SH-SY5Y (cell line): ENCODE measurements at regions not wholly inside any gene's neighbourhood (a gene's known extent, or its start where the extent isn't known, plus 50 kb on each side); places are given as distances from the start of the nearest gene placed in this dataset.

ENCODE experiments used
- GATA2 ChIP-seq: IDR thresholded peaks from 2 replicates; pipeline ENCODE4 v1.6.1; 2011; ENCODE audit warnings: mild to moderate bottlenecking, low read depth, low read length
- GATA3 ChIP-seq: IDR thresholded peaks from 2 replicates; pipeline ENCODE4 v1.6.1; 2011; ENCODE audit warnings: low read depth, mild to moderate bottlenecking, low read length, moderate library complexity

DNA sequence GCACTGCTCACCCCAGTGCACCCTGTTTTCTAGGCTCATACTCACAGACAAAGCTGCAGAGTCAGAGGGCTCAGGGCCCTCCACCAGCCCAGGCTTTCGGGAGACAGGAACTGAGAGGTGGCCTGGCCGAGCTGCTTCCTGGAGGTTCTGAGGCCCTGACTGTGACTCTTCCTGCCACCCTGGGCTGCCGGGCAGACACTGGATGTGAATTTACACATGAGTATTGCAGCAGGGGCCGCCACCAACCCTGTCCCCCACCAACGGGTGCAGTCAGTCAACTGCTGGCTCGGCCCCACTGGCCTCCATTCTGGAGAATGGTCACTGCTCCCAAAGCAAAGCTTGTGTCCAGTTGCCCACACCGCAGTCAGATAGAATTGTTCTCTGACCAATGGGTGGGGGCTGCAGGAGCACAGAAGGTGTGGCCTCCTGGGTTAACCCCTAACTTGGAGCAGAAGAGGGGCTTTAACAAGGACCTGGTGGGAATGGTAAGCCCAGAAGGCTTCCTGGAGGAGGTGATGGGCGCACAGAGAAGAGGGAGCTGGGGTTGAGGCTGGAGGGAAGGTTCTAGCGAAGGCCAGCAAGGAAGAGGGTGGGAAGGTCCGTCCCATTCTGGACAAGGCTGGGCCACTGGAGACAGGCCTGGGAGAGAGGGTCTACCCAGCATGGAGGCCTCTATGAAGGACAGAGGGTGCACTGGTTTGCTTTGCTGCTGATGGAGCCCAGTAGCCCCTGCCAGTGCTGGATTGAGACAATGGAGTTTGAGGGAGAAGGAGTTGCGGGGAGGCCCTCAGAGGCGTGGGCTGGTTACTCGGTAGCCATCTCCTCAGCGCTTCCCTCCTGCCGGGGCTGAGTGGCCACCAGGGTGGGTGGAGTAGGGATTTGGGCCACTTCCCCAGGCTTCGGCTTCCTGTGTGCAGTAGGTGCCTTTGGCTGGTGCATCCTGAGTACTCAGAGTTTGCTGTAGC is 135.3 kb downstream of the CPZ start:
- TF ChIP-seq GATA3 (no peak), GATA2 (no peak)
